ENCODE measurements at regions not wholly inside any gene's neighbourhood (a gene's known extent, or its start where the extent isn't known, plus 50 kb on each side); places are given as distances from the start of the nearest gene placed in this dataset.

GRCh38 chr5:58012801-58013315 is 447.0 kb downstream of the PLK2 start:
- TF ChIP-seq CTCF (IDR thresholded peaks at IDR 0.05) (no peak), POLR2AphosphoS5 (IDR thresholded peaks at IDR 0.05) (no peak)

Measured in breast epithelium (tissue), 3 donors.